HCT116 (cell line): ENCODE measurements at regions not wholly inside any gene's neighbourhood (a gene's known extent, or its start where the extent isn't known, plus 50 kb on each side); places are given as distances from the start of the nearest gene placed in this dataset.

Experiments
- ATAC-seq: fragments of 200-7000 bp; cut with Tn5 transposase; 2 replicates; pipeline ENCODE4 v1.9.1; 2020; ENCODE audit warnings: mild to moderate bottlenecking, moderate library complexity
- BruUV-seq: library from RNA; stranded (reverse); fragments of 400-500 nt; replicated peaks from 2 replicates; lab custom pipeline; 2021; lab: Mats Ljungman, UMichigan
- CTCF ChIA-PET: fragments of 300-600 bp; sonication (Branson Sonifier 250); formaldehyde crosslinking; loops from one replicate; lab custom pipeline; 2021; ENCODE audit warnings: antibody characterized with exemption; lab: Charles Lee
- POLR2A ChIA-PET: fragments of 300-600, 350-600 bp; sonication (Branson Sonifier 250); formaldehyde crosslinking; loops from one replicate; lab custom pipeline; 2021; ENCODE audit warnings: antibody characterized with exemption; lab: Charles Lee
- RAD21 ChIA-PET, 2 experiments: fragments of 300-600 bp; sonication (Branson Sonifier 250); formaldehyde crosslinking; loops; one replicate each; lab custom pipeline; 2023; ENCODE audit warnings: low total read pairs in 2 of 2; ENCODE audit not compliant: uncharacterized antibody in 2 of 2, unreplicated experiment in 2 of 2, low non-redundant PET in 1 of 2; lab: Charles Lee
- DNase-seq: peaks from one replicate; pipeline ENCODE4 v3.0.0-alpha.2; 2010; ENCODE audit warnings: low read depth, low spot score
- H2AFZ ChIP-seq: fragments of 200-600 bp; shearing (Covaris generic), sonication (generic); 2 replicates; pipeline ENCODE4 v1.6.1; 2017; ENCODE audit warnings: low read depth, mixed run types, mixed read lengths, antibody characterized with exemption, low read length; ENCODE audit not compliant: poor library complexity, severe bottlenecking
- H3K27ac ChIP-seq: 2 replicates; pipeline ENCODE4 v1.5.1; 2012; ENCODE audit warnings: low read depth, low read length
- H3K27me3 ChIP-seq: fragments of 200-600 bp; sonication (generic); 2 replicates; pipeline ENCODE4 v1.6.1; 2016; ENCODE audit warnings: mixed run types, low read length, mixed read lengths; ENCODE audit not compliant: insufficient read depth
- H3K36me3 ChIP-seq, 2 experiments: fragments of 200-500 bp in 1 of 2; fragments of 200-600 bp in 1 of 2; sonication (Bioruptor generic) in 1 of 2; sonication (generic) in 1 of 2; 2 replicates each; pipeline versions ENCODE4 v1.5.1 to v1.6.1; 2014 to 2016; ENCODE audit warnings: low read length in 2 of 2, inconsistent platforms in 1 of 2, mixed read lengths in 1 of 2, mixed run types in 1 of 2; ENCODE audit not compliant: insufficient read depth in 2 of 2, control insufficient read depth in 1 of 2
- H3K4me1 ChIP-seq, 2 experiments: fragments of 200-600 bp in 1 of 2; sonication (generic) in 1 of 2; 2 replicates each; pipeline versions ENCODE4 v1.5.1 to v1.6.1; 2012 to 2017; ENCODE audit warnings: low read length in 2 of 2, inconsistent platforms in 1 of 2, mild to moderate bottlenecking in 1 of 2, mixed read lengths in 1 of 2, mixed run types in 1 of 2, moderate library complexity in 1 of 2; ENCODE audit not compliant: insufficient read depth in 2 of 2, control insufficient read depth in 1 of 2
- H3K4me2 ChIP-seq: fragments of 200-600 bp; sonication (generic); 2 replicates; pipeline ENCODE4 v1.6.1; 2017; ENCODE audit warnings: mixed run types, low read length, mixed read lengths
- H3K4me3 ChIP-seq, 2 experiments: fragments of 200-600 bp in 1 of 2; sonication (generic) in 1 of 2; replicated peaks in 1 of 2; 2 replicates each; pipeline ENCODE4 v1.5.1; 2011 to 2016; ENCODE audit warnings: low read length in 2 of 2, control low read depth in 1 of 2, low read depth in 1 of 2, mild to moderate bottlenecking in 1 of 2, mixed read lengths in 1 of 2, mixed run types in 1 of 2
- H3K79me2 ChIP-seq: fragments of 200-600 bp; sonication (generic); 2 replicates; pipeline ENCODE4 v1.6.1; 2017; ENCODE audit warnings: mild to moderate bottlenecking, mixed run types, low read length, moderate library complexity, mixed read lengths; ENCODE audit not compliant: insufficient read depth
- H3K9ac ChIP-seq: fragments of 200-600 bp; sonication (generic); 2 replicates; pipeline ENCODE4 v1.6.1; 2016; ENCODE audit warnings: low read length, mixed read lengths
- H3K9me2 ChIP-seq: fragments of 200-600 bp; sonication (generic), shearing (Covaris generic); 2 replicates; pipeline ENCODE4 v1.6.1; 2017; ENCODE audit warnings: mixed run types, mild to moderate bottlenecking, moderate library complexity; ENCODE audit not compliant: insufficient read depth
- H3K9me3 ChIP-seq, 2 experiments: fragments of 200-500 bp in 1 of 2; fragments of 200-600 bp in 1 of 2; sonication (Bioruptor generic) in 1 of 2; sonication (generic) in 1 of 2; 2 replicates each; pipeline ENCODE4 v1.6.1; 2014 to 2017; ENCODE audit warnings: low read length in 2 of 2, mixed read lengths in 2 of 2, inconsistent platforms in 1 of 2, low read depth in 1 of 2, mild to moderate bottlenecking in 1 of 2, mixed run types in 1 of 2, moderate library complexity in 1 of 2; ENCODE audit not compliant: control insufficient read depth in 1 of 2, insufficient read depth in 1 of 2
- H4K20me1 ChIP-seq: fragments of 200-600 bp; sonication (generic), shearing (Covaris generic); 2 replicates; pipeline ENCODE4 v1.6.1; 2017; ENCODE audit warnings: mixed run types, mild to moderate bottlenecking, moderate library complexity; ENCODE audit not compliant: insufficient read depth
- ATF3 ChIP-seq: IDR thresholded peaks from 2 replicates; pipeline ENCODE4 v1.6.1; 2012
- EGR1 ChIP-seq: IDR thresholded peaks from 2 replicates; pipeline ENCODE4 v1.6.1; 2012; ENCODE audit warnings: low read depth
- ELF1 ChIP-seq: IDR thresholded peaks from 2 replicates; pipeline ENCODE4 v1.6.1; 2012; ENCODE audit warnings: low read depth, borderline replicate concordance
- FOSL1 ChIP-seq: IDR thresholded peaks from 2 replicates; pipeline ENCODE4 v1.6.1; 2012; ENCODE audit warnings: low read depth
- MAX ChIP-seq: IDR thresholded peaks from 2 replicates; pipeline ENCODE4 v1.6.1; 2012
- RAD21 ChIP-seq: IDR thresholded peaks from 2 replicates; pipeline ENCODE4 v1.6.1; 2012; ENCODE audit warnings: low read depth, mild to moderate bottlenecking
- REST ChIP-seq: IDR thresholded peaks from 2 replicates; pipeline ENCODE4 v1.6.1; 2012; ENCODE audit warnings: low read depth
- SIN3A ChIP-seq: IDR thresholded peaks from 2 replicates; pipeline ENCODE4 v1.6.1; 2012; ENCODE audit warnings: low read depth
- SP1 ChIP-seq: IDR thresholded peaks from 2 replicates; pipeline ENCODE4 v1.6.1; 2012; ENCODE audit warnings: low read depth
- SRF ChIP-seq: IDR thresholded peaks from 2 replicates; pipeline ENCODE4 v1.6.1; 2012; ENCODE audit warnings: low read depth
- TCF7L2 ChIP-seq: IDR thresholded peaks from 2 replicates; pipeline ENCODE4 v1.7.0; 2011; ENCODE audit warnings: borderline replicate concordance, inconsistent platforms; ENCODE audit not compliant: insufficient read depth, insufficient read length; ENCODE audit errors: extremely low read depth
- ZFX ChIP-seq: fragments of 450-650 bp; IDR thresholded peaks from 2 replicates; pipeline ENCODE4 v1.6.1; 2017
- ZNF274 ChIP-seq: fragments of 200-500 bp; sonication (Bioruptor generic); IDR thresholded peaks from 2 replicates; pipeline ENCODE4 v1.6.1; 2014; ENCODE audit warnings: mild to moderate bottlenecking, low read depth, low read length, inconsistent platforms
- intact Hi-C: fragments of 100-400 bp; cut with micrococcal nuclease; formaldehyde crosslinking; loops from 2 replicates; pipeline ENCODE4 v1.10.0; 2022
- TF ChIP-seq, protein P1 (sequence below), 3 experiments: fragments of 200-600 bp in 1 of 3; sonication (generic) in 1 of 3; IDR thresholded peaks in 2 of 3; conservative IDR thresholded peaks in 1 of 3; 2 replicates each; pipeline ENCODE4 v1.5.1; 2012 to 2017; ENCODE audit warnings: low read depth in 2 of 3, low read length in 2 of 3, antibody characterized with exemption in 1 of 3, borderline replicate concordance in 1 of 3, control low read depth in 1 of 3, mild to moderate bottlenecking in 1 of 3, mixed read lengths in 1 of 3, mixed run types in 1 of 3, moderate library complexity in 1 of 3; ENCODE audit not compliant: insufficient read depth in 1 of 3

DNA sequence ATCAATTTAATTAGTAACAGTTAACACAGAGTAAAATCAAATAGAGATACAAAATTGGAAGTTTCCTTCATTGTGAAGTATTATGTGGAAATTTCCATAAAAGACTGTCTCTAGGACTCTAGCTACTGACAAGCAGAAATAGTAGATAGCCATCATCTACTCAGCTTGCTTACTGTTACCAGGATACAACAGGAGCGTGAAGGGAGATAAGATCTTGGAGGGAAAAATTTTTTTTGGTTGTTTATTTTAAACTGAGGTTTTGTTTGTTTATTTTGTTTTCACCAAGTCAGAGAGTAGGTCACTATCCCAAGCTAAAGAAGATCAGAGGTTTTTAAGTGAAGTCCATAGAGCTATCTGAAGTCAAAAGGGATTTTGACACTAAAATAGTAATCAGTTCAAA lies 861.3 kb upstream of the MGAT4C start:
- Histone ChIP-seq H3K4me1 (no peaks in the 10 kb centered on the region), H4K20me1 (no peaks in the 10 kb centered on the region), H3K27ac (no peak overlapping the region), H3K4me3 (no peak overlapping the region), H3K27me3 (no peaks in the 10 kb centered on the region), H2AFZ (peak overlapping the region; percentile 81), H3K36me3 (no peaks in the 10 kb centered on the region), H3K4me2 (no peak overlapping the region), H3K9me3 (no peaks in the 10 kb centered on the region), H3K79me2 (no peaks in the 10 kb centered on the region), H3K9ac (no peak overlapping the region), H3K9me2 (no peaks in the 10 kb centered on the region)
- RAD21 ChIA-PET, result no interaction called here
- CTCF ChIA-PET, result no interaction called here
- intact Hi-C loops, result no loop called here
- no peak for DNase-seq
- BruUV-seq, result no TSS peak
- TF ChIP-seq SP1 (no peak), TCF7L2 (no peak), SIN3A (no peak), EGR1 (no peak), ELF1 (no peak), ATF3 (no peak)
- ATAC-seq, result no peak
- POLR2A ChIA-PET, result no interaction called here

- ChIA-PET CTCF (no interaction called here), RAD21 (no interaction called here), POLR2A (no interaction called here)
- no peaks in the 10 kb centered on the region for H3K9me2 ChIP-seq
- H3K9ac ChIP-seq, result no peak overlapping the region
- H4K20me1 ChIP-seq, result no peaks in the 10 kb centered on the region
- DNase-seq (no peak), ATAC-seq (no peak)
- H3K4me1 ChIP-seq, result no peaks in the 10 kb centered on the region
- H3K27ac ChIP-seq, result no peak overlapping the region
- H3K4me3 ChIP-seq, result no peak overlapping the region
- no peaks in the 10 kb centered on the region for H3K9me3 ChIP-seq
- H2AFZ ChIP-seq, result peak overlapping the region; percentile 81
- BruUV-seq, result no TSS peak
- no peak overlapping the region for H3K4me2 ChIP-seq
- intact Hi-C loops, result no loop called here
- H3K36me3 ChIP-seq, result no peaks in the 10 kb centered on the region
- H3K27me3 ChIP-seq, result no peaks in the 10 kb centered on the region
- TF ChIP-seq RAD21, result no peak
- no peak for TF ChIP-seq MAX
- TF ChIP-seq ZNF274, result no peak
- TF ChIP-seq, protein P1, sequence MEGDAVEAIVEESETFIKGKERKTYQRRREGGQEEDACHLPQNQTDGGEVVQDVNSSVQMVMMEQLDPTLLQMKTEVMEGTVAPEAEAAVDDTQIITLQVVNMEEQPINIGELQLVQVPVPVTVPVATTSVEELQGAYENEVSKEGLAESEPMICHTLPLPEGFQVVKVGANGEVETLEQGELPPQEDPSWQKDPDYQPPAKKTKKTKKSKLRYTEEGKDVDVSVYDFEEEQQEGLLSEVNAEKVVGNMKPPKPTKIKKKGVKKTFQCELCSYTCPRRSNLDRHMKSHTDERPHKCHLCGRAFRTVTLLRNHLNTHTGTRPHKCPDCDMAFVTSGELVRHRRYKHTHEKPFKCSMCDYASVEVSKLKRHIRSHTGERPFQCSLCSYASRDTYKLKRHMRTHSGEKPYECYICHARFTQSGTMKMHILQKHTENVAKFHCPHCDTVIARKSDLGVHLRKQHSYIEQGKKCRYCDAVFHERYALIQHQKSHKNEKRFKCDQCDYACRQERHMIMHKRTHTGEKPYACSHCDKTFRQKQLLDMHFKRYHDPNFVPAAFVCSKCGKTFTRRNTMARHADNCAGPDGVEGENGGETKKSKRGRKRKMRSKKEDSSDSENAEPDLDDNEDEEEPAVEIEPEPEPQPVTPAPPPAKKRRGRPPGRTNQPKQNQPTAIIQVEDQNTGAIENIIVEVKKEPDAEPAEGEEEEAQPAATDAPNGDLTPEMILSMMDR (IDR thresholded peaks at IDR 0.05 in 2 of 3, conservative IDR thresholded peaks at IDR 0.05 in 1 of 3; ENCODE audit: borderline replicate concordance in 1 of 3, insufficient read depth in 1 of 3, low read depth in 2 of 3, low read length in 2 of 3), result no peak
- no peak for TF ChIP-seq REST
- TF ChIP-seq SRF, result no peak
- TF ChIP-seq ZFX, result no peak
- TF ChIP-seq SP1, result no peak
- TF ChIP-seq EGR1, result no peak
- TF ChIP-seq FOSL1, result no peak
- no peaks in the 10 kb centered on the region for H3K79me2 ChIP-seq
Observed at GRCh38 chr12:87116780-87117179, 860.6 kb upstream of the MGAT4C start.
